Caco-2 (cell line): ENCODE measurements at regions not wholly inside any gene's neighbourhood (a gene's known extent, or its start where the extent isn't known, plus 50 kb on each side); places are given as distances from the start of the nearest gene placed in this dataset.

Source experiments
- BruUV-seq: library from RNA; stranded (reverse); fragments of 400-500 nt; replicated peaks from 2 replicates; lab custom pipeline; 2021; lab: Mats Ljungman, UMichigan
- CTCF ChIA-PET: fragments of 300-600 bp; sonication (Branson Sonifier 250); formaldehyde crosslinking; loops from one replicate; lab custom pipeline; 2022; ENCODE audit warnings: antibody characterized with exemption; lab: Charles Lee
- POLR2A ChIA-PET: fragments of 300-600 bp; sonication (Branson Sonifier 250); formaldehyde crosslinking; loops from one replicate; lab custom pipeline; 2022; ENCODE audit warnings: antibody characterized with exemption; lab: Charles Lee
- DNase-seq, 2 experiments: peaks; one replicate each; pipeline versions ENCODE4 v3.0.0 to v3.0.0-alpha.2; 2020 to 2022
- H3K27me3 ChIP-seq: replicated peaks from 2 replicates; pipeline ENCODE4 v1.6.0; 2011; ENCODE audit warnings: low read length; ENCODE audit not compliant: control insufficient read depth, insufficient read depth
- H3K36me3 ChIP-seq: 2 replicates; pipeline ENCODE4 v1.5.1; 2011; ENCODE audit warnings: low read length; ENCODE audit not compliant: control insufficient read depth, insufficient read depth
- H3K4me1 ChIP-seq: fragments of 250-450 bp; sonication (Bioruptor Pico); 2 replicates; pipeline ENCODE4 v1.5.1; 2020; ENCODE audit warnings: mild to moderate bottlenecking
- H3K4me3 ChIP-seq: 2 replicates; pipeline ENCODE4 v1.5.1; 2011; ENCODE audit warnings: low read depth, mild to moderate bottlenecking, control low read depth, low read length
- H3K9me3 ChIP-seq: fragments of 250-450 bp; sonication (Bioruptor Pico); 2 replicates; pipeline ENCODE4 v1.5.1; 2020; ENCODE audit warnings: mild to moderate bottlenecking, moderate library complexity
- H3K27ac Mint-ChIP-seq: one replicate; pipeline ENCODE4 v1.8.0; 2022; ENCODE audit warnings: mixed read lengths; ENCODE audit not compliant: unreplicated experiment
- H3K27me3 Mint-ChIP-seq: one replicate; pipeline ENCODE4 v1.8.0; 2022; ENCODE audit warnings: mixed read lengths; ENCODE audit not compliant: insufficient read depth, unreplicated experiment
- H3K36me3 Mint-ChIP-seq: one replicate; pipeline ENCODE4 v1.8.0; 2022; ENCODE audit warnings: mild to moderate bottlenecking, mixed read lengths; ENCODE audit not compliant: insufficient read depth, unreplicated experiment
- H3K4me1 Mint-ChIP-seq: one replicate; pipeline ENCODE4 v1.8.0; 2022; ENCODE audit warnings: low read depth, mixed read lengths; ENCODE audit not compliant: unreplicated experiment
- H3K4me3 Mint-ChIP-seq: one replicate; pipeline ENCODE4 v1.8.0; 2022; ENCODE audit warnings: mild to moderate bottlenecking, moderate library complexity, mixed read lengths; ENCODE audit not compliant: unreplicated experiment
- H3K9me3 Mint-ChIP-seq: one replicate; pipeline ENCODE4 v1.8.0; 2022; ENCODE audit warnings: mixed read lengths; ENCODE audit not compliant: unreplicated experiment
- CTCF ChIP-seq, 2 experiments: fragments of 200-600 bp in 1 of 2; IDR thresholded peaks; 1 replicate in 1 of 2; 2 replicates in 1 of 2; pipeline versions ENCODE4 v1.5.1 to v1.8.0; 2011 to 2022; ENCODE audit warnings: antibody characterized with exemption in 1 of 2, control low read depth in 1 of 2, inconsistent platforms in 1 of 2, low read depth in 1 of 2, low read length in 1 of 2, mild to moderate bottlenecking in 1 of 2, moderate library complexity in 1 of 2; ENCODE audit not compliant: insufficient read depth in 1 of 2, severe bottlenecking in 1 of 2, unreplicated experiment in 1 of 2
- intact Hi-C: fragments of 100-400 bp; cut with micrococcal nuclease; formaldehyde crosslinking; loops from one replicate; pipeline ENCODE4 v1.10.0; 2022; ENCODE audit not compliant: unreplicated experiment

- Histone ChIP-seq H3K27me3 (no peaks in the 10 kb centered on the region), H3K4me3 (no peak overlapping the region), H3K9me3 (no peaks in the 10 kb centered on the region), H3K4me1 (no peaks in the 10 kb centered on the region), H3K36me3 (no peaks in the 10 kb centered on the region)
- CTCF ChIA-PET = no interaction called here
- H3K36me3 Mint-ChIP-seq = no peaks in the 10 kb centered on the region
- DNase-seq = no peak
- no peak overlapping the region for H3K4me3 Mint-ChIP-seq
- TF ChIP-seq CTCF (IDR thresholded peaks at IDR 0.05; ENCODE audit: insufficient read depth in 1 of 2, low read depth in 1 of 2, low read length in 1 of 2, severe bottlenecking in 1 of 2, unreplicated experiment in 1 of 2) = no peak
- intact Hi-C loops = no loop called here
- no TSS peak for BruUV-seq
- POLR2A ChIA-PET = no interaction called here
- peaks cover 24% of the 10 kb centered on the region for H3K27me3 Mint-ChIP-seq
- no peak overlapping the region for H3K27ac Mint-ChIP-seq
- no peaks in the 10 kb centered on the region for H3K9me3 Mint-ChIP-seq
- H3K4me1 Mint-ChIP-seq = no peaks in the 10 kb centered on the region
Measured at GRCh38 chr6:165876588-165876987, 213.5 kb upstream of the PDE10A start.

DNA sequence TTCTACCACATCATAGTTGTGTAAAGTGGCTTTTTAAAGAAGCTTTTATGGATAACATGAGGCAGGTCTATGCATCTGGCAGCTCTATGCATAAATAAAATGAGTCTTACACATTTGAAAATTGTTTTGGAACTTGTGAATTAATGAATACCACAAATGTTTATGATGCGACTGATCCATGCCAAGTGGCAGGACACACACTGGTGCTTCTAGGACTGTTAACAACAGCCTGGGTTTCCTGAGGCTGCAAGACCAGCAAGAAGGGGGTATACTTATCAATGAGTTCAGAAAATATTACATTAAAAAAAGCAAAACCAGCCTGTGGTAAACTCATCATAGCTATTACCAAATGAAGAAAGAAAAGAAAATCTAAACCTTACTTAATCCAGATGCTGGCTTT, 212.9 kb upstream of the PDE10A start:
- POLR2A ChIA-PET = no interaction called here
- no peaks in the 10 kb centered on the region for H3K9me3 ChIP-seq
- no peaks in the 10 kb centered on the region for H3K9me3 Mint-ChIP-seq
- no peak overlapping the region for H3K4me3 Mint-ChIP-seq
- no TSS peak for BruUV-seq
- H3K27me3 ChIP-seq = no peaks in the 10 kb centered on the region
- DNase-seq = no peak
- H3K36me3 ChIP-seq = no peaks in the 10 kb centered on the region
- TF ChIP-seq CTCF (IDR thresholded peaks at IDR 0.05; ENCODE audit: insufficient read depth in 1 of 2, low read depth in 1 of 2, low read length in 1 of 2, severe bottlenecking in 1 of 2, unreplicated experiment in 1 of 2) = no peak
- intact Hi-C loops = no loop called here
- H3K27ac Mint-ChIP-seq = no peak overlapping the region
- H3K4me3 ChIP-seq = no peak overlapping the region
- H3K27me3 Mint-ChIP-seq = peaks cover 24% of the 10 kb centered on the region
- CTCF ChIA-PET = no interaction called here
- no peaks in the 10 kb centered on the region for H3K4me1 ChIP-seq
- no peaks in the 10 kb centered on the region for H3K4me1 Mint-ChIP-seq
- H3K36me3 Mint-ChIP-seq = no peaks in the 10 kb centered on the region

DNA sequence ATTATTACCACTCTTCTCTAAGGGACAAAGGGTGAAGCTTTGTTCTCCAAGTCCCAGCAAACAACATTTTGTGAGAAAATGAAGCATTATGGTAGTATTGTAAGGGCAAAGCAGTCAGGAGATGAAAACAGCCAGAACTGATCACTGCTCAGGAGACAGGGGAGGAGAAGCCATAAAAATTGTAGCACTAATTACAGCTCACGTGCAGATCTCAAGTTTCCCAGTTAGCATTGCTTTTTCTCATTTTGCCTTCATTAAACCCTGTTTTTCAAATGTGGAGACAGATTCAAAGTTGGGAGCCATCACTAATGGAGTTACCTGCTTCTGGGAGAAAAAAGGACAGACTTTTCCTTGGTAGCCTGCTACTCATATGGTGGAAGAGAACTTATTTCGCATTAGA, 210.9 kb upstream of the PDE10A start:
- Histone ChIP-seq H3K4me1 (no peaks in the 10 kb centered on the region), H3K4me3 (no peak overlapping the region), H3K27me3 (no peaks in the 10 kb centered on the region), H3K36me3 (no peaks in the 10 kb centered on the region), H3K9me3 (no peaks in the 10 kb centered on the region; the same call in 1 of the 2 replicates)
- Mint-ChIP-seq H3K27me3 (peaks cover 28% of the 10 kb centered on the region), H3K4me1 (no peaks in the 10 kb centered on the region), H3K9me3 (no peaks in the 10 kb centered on the region), H3K36me3 (no peaks in the 10 kb centered on the region), H3K27ac (no peak overlapping the region), H3K4me3 (no peak overlapping the region)
- BruUV-seq = no TSS peak
- DNase-seq = no peak
- no peak for TF ChIP-seq CTCF (IDR thresholded peaks at IDR 0.05; ENCODE audit: insufficient read depth in 1 of 2, low read depth in 1 of 2, low read length in 1 of 2, severe bottlenecking in 1 of 2, unreplicated experiment in 1 of 2)
- CTCF ChIA-PET = no interaction called here
- intact Hi-C loops = no loop called here
- POLR2A ChIA-PET = no interaction called here
